Lung (tissue), 11 donors: ENCODE measurements at regions not wholly inside any gene's neighbourhood (a gene's known extent, or its start where the extent isn't known, plus 50 kb on each side); places are given as distances from the start of the nearest gene placed in this dataset.
"Not testable (repeated sequence)": the region's sequence is repeated elsewhere in the genome, so short reads cannot be mapped to it uniquely, and the experiment has no call there.

ENCODE experiments used
- ATAC-seq: fragments of 200-7000 bp; cut with Tn5 transposase; one replicate; pipeline ENCODE4 v1.9.1; 2020; ENCODE audit warnings: moderate number of reproducible peaks; ENCODE audit not compliant: insufficient read depth, low FRiP score
- DNase-seq, 3 donors: peaks; one replicate each; pipeline ENCODE4 v3.0.0-alpha.2; 2013 to 2017
- H3K27ac ChIP-seq, 2 donors: one replicate each; pipeline ENCODE4 v1.5.1; 2013; ENCODE audit warnings: mild to moderate bottlenecking in 2 of 2, moderate library complexity in 2 of 2, control low read depth in 1 of 2, inconsistent platforms in 1 of 2, low read depth in 1 of 2, low read length in 1 of 2
- H3K27me3 ChIP-seq, 3 donors: one replicate each; pipeline ENCODE4 v1.5.1; 2013; ENCODE audit warnings: low read length in 2 of 3; ENCODE audit not compliant: control insufficient read depth in 3 of 3, insufficient read depth in 3 of 3
- H3K36me3 ChIP-seq, 4 donors: one replicate each; pipeline ENCODE4 v1.5.1; 2013; ENCODE audit warnings: low read length in 4 of 4, mild to moderate bottlenecking in 1 of 4, moderate library complexity in 1 of 4; ENCODE audit not compliant: control insufficient read depth in 4 of 4, insufficient read depth in 4 of 4
- H3K4me1 ChIP-seq, 5 donors: one replicate each; pipeline ENCODE4 v1.5.1; 2013; ENCODE audit warnings: low read length in 5 of 5, mild to moderate bottlenecking in 2 of 5, moderate library complexity in 1 of 5; ENCODE audit not compliant: control insufficient read depth in 5 of 5, insufficient read depth in 5 of 5
- H3K4me3 ChIP-seq: one replicate; pipeline ENCODE4 v1.5.1; 2013; ENCODE audit warnings: mild to moderate bottlenecking, control low read depth, moderate library complexity
- H3K9ac ChIP-seq, 2 donors: one replicate each; pipeline ENCODE4 v1.5.1; 2013; ENCODE audit warnings: low read length in 2 of 2, control low read depth in 1 of 2; ENCODE audit not compliant: insufficient read depth in 1 of 2
- H3K9me3 ChIP-seq, 4 donors: one replicate each; pipeline ENCODE4 v1.5.1; 2013; ENCODE audit warnings: low read length in 3 of 4, mild to moderate bottlenecking in 1 of 4, moderate library complexity in 1 of 4; ENCODE audit not compliant: control insufficient read depth in 4 of 4, insufficient read depth in 3 of 4
- WGBS, 2 donors: extraction: QIAGEN DNeasy Blood & Tissue Kit; methylation state at CpG; one replicate each; pipeline ENCODE4 v1.1.7; 2013; 5-methylcytosine and 5-hydroxymethylcytosine counted together
- TF ChIP-seq, protein P1 (sequence below): IDR thresholded peaks from 2 replicates; pipeline ENCODE4 v1.5.1; 2012; ENCODE audit warnings: mild to moderate bottlenecking; ENCODE audit errors: control extremely low read depth, extremely low read depth
- donor health status: control.
- donor health status: control.
- donor health status: Bipolar disorder and iron deficiency.
- donor health status: healthy.
- donor health status: DM: yes; HTN: yes; CAD: no.

DNA sequence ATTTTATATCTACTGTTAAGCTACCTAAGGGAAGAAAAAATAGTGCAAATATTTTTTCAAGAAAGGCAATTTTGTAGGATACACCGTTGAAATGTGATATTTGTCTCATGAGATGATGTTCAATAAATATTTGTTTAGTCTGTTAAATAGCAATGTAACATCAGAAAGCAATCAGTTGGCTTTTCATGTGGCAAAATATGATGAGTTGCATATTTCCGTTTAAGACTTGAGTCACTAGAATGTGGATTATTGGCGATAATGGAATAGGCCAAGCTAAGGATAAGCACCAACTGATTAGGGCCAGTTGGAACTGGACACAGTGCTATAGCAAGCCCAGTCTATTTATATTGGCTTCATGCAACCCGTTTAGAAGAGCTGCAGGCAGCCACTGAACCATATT is 250.4 kb upstream of the SLC16A7 start:
- Histone ChIP-seq H3K27me3 (no peaks in the 10 kb centered on the region), H3K36me3 (no peaks in the 10 kb centered on the region), H3K4me1 (no peaks in the 10 kb centered on the region), H3K27ac (no peak overlapping the region), H3K4me3 (no peak overlapping the region), H3K9ac (no peak overlapping the region), H3K9me3 (no peaks in the 10 kb centered on the region)
- DNase-seq (no peak), ATAC-seq (no peak)
- 82 to 91% methylated on average over 4 of the region's 4 CpGs for WGBS, 2 donors
- TF ChIP-seq, protein P1, sequence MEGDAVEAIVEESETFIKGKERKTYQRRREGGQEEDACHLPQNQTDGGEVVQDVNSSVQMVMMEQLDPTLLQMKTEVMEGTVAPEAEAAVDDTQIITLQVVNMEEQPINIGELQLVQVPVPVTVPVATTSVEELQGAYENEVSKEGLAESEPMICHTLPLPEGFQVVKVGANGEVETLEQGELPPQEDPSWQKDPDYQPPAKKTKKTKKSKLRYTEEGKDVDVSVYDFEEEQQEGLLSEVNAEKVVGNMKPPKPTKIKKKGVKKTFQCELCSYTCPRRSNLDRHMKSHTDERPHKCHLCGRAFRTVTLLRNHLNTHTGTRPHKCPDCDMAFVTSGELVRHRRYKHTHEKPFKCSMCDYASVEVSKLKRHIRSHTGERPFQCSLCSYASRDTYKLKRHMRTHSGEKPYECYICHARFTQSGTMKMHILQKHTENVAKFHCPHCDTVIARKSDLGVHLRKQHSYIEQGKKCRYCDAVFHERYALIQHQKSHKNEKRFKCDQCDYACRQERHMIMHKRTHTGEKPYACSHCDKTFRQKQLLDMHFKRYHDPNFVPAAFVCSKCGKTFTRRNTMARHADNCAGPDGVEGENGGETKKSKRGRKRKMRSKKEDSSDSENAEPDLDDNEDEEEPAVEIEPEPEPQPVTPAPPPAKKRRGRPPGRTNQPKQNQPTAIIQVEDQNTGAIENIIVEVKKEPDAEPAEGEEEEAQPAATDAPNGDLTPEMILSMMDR = no peak

DNA sequence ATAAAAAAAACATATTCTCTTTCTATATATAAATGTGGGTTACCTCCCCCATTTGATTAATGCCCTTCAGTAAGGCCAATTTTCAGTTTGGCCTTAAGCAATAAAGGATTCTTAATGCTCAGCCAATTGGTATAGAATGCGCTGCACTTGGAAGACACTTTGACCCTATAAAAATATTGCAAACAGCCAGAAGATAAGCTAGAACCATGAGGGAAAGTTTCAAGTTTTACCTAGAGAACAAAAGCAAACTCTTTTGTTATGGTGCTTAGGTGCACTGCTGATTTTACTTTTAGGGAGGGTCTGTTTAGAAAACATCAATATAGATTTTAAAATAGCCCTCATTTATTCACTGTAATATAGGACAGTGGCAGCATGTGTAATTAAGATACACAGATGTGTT is 251.6 kb upstream of the SLC16A7 start:
- DNase-seq (no peak), ATAC-seq (no peak)
- TF ChIP-seq, protein P1 = no peak
- no peaks in the 10 kb centered on the region for H3K4me1 ChIP-seq
- H3K9me3 ChIP-seq = no peaks in the 10 kb centered on the region
- no peak overlapping the region for H3K4me3 ChIP-seq
- no peaks in the 10 kb centered on the region for H3K27me3 ChIP-seq
- no peak overlapping the region for H3K27ac ChIP-seq
- 0 to 45% methylated on average over 1 of the region's 1 CpG for WGBS, 2 donors
- no peaks in the 10 kb centered on the region for H3K36me3 ChIP-seq
- no peak overlapping the region for H3K9ac ChIP-seq

DNA sequence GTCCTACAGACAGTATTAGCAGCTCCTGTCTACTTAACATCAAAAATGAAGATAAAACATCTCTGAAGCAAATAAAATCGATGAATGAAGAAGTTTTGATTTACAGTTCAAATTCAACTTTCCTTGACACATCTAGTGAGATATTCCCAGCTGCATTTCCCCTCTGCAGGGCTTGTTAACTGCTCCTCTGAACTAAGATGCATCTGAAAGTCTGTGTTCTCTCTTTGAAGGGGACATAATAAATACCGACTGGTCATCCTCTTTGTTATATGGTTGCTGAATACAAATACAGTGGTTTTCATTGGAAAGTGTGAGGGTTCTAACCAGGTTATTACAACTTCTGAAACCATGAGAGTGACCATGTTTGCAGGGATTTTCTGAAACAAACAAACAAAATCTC is 266.4 kb upstream of the SLC16A7 start:
- no peaks in the 10 kb centered on the region for H3K4me1 ChIP-seq
- DNase-seq (no peak), ATAC-seq (no peak)
- H3K4me3 ChIP-seq = no peak overlapping the region
- no peaks in the 10 kb centered on the region for H3K36me3 ChIP-seq
- H3K9ac ChIP-seq = no peak overlapping the region
- TF ChIP-seq, protein P1 = no peak
- no peaks in the 10 kb centered on the region for H3K9me3 ChIP-seq
- WGBS, 2 donors = 88 to 91% methylated on average over 2 of the region's 2 CpGs
- H3K27me3 ChIP-seq = no peaks in the 10 kb centered on the region
- H3K27ac ChIP-seq = no peak overlapping the region

DNA sequence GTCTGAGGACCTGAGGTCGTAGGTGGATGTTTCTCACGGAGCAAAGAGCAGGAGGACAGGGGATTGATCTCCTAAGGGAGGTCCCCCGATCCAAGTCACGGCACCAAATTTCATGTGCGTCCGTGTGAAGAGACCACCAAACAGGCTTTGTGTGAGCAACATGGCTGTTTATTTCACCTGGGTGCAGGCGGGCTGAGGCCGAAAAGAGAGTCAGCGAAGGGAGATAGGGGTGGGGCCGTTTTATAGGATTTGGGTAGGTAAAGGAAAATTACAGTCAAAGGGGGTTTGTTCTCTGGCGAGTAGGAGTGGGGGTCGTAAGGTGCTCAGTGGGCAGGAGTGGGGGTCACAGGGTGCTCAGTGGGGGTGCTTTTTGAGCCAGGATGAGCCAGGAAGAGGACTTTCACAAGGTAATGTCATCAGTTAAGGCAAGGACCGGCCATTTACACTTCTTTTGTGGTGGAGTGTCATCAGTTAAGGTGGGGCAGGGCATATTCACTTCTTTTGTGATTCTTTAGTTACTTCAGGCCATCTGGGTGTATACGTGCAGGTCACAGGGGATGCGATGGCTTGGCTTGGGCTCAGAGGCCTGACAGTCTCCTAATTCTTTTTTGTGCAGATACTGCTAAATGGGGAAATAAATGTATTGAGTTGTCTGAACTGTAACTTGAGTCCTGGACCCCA is 267.3 kb upstream of the SLC16A7 start:
- not testable (repeated sequence) for DNase-seq, ATAC-seq, H3K4me1 ChIP-seq, H3K27me3 ChIP-seq, H3K27ac ChIP-seq, H3K9me3 ChIP-seq, H3K4me3 ChIP-seq, H3K9ac ChIP-seq, H3K36me3 ChIP-seq
- WGBS, 2 donors = 71 to 88% methylated on average over 15 of the region's 15 CpGs

DNA sequence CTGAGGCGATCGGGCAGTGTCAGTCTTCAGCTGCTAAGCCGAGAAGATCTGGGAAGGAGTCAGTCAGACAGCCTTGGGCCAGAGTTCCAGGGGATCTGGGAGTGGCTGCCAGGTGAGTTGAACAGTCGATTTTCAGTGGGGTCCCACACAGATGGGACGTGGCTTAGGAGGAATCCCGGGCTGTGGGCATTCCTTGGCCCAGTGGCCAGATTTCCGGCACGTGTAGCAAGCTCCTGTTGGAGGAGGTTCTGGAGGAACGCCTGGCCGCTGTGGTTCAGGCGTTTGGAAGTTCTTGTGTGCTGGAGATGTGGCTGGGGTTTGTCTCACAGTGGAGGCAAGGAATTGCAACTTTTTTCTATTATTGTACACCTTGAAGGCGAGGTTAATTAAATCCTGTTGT is 269.4 kb upstream of the SLC16A7 start:
- not testable (repeated sequence) for H3K27ac ChIP-seq, H3K9ac ChIP-seq, DNase-seq, ATAC-seq, H3K4me1 ChIP-seq, H3K36me3 ChIP-seq, H3K27me3 ChIP-seq, H3K9me3 ChIP-seq, H3K4me3 ChIP-seq
- 87 to 89% methylated on average over 11 to 12 of the region's 12 CpGs for whole genome bisulfite sequencing, 2 donors
